ENCODE measurements at regions not wholly inside any gene's neighbourhood (a gene's known extent, or its start where the extent isn't known, plus 50 kb on each side); places are given as distances from the start of the nearest gene placed in this dataset.
"Not testable (repeated sequence)": the region's sequence is repeated elsewhere in the genome, so short reads cannot be mapped to it uniquely, and the experiment has no call there.

GRCh38 chr22:23395530-23396361 lies 184.3 kb downstream of the IGLL1 start:
- no peak for DNase-seq (ENCODE audit: low read depth, low spot score)

GRCh38 chr22:23394525-23395326 lies 185.4 kb downstream of the IGLL1 start:
- DNase-seq (ENCODE audit: low read depth, low spot score) = no peak

DNA sequence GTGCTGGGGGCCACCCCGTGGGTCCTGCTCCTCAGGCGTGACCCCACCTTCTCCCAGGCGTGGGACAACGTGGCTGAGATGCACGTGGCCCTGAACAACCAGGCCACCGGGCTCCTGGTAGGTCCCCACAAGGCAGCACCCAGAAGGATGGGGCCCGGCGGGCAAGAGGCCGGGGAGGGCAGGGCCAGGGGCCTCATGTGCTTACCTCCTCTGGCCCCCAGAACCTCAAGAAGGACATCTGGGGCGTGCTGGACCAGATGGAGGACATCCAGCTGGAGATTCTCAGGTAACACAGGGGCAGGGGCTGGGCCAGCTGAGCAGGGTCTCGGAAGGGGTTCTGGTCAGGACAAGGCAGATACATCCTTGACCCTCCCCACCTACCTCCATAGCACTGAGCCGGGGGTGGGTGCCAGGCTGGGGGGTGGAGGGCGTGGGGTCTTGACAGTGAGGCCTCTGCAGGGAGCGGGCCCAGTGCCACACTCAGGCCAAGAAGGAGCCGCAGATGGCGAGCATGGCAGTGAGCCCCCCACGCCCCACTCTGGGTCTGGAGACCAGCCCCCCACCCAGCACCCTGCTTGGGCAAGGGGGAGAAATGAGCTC lies 186.3 kb downstream of the IGLL1 start:
- DNase-seq (ENCODE audit: low read depth, low spot score) = no peak

GRCh38 chr22:23393199-23393598 lies 186.9 kb downstream of the IGLL1 start:
- not testable (repeated sequence) for DNase-seq (ENCODE audit: low read depth, low spot score)

DNA sequence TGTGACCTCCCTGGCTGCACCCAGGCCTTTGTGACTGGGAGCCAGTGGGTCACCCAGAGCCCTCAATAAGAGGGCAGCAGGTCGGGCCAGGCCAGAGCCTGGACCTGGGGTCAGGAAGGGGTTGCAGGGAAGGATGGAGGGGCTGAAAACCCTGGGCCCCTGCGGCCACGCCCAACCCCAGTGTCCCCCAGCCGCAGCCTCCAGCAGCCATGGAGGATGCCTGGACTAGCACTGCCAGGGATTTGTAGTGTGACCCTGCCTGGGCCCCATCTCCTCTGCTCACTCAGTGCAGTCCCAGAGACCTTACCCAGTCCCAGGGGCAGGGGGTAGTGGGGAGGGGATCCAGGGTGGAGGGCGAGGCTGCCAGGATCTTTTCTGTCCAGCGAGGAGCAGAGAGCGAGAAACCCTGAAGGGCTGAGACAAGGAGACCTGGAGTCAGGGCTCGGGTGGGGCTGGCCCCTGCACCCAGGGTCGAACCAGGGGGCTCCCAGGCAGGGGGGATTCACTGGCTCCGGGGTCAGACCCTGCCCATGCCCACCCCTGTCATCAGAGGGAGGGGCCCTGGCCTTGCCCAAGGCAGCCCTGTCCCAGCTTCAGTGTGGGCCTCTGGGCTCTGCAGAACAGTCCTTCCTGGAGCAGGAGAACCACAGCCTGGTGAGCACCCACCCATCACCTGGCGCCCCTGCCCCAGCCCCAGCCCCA lies 187.5 kb downstream of the IGLL1 start:
- no peak for DNase-seq (ENCODE audit: low read depth, low spot score)

GRCh38 chr22:23391022-23391421 lies 189.1 kb downstream of the IGLL1 start:
- DNase-seq (ENCODE audit: low read depth, low spot score) = no peak

- no peak for DNase-seq (ENCODE audit: low read depth, low spot score)
Measured at GRCh38 chr22:23389271-23390071, 190.6 kb downstream of the IGLL1 start.

DNA sequence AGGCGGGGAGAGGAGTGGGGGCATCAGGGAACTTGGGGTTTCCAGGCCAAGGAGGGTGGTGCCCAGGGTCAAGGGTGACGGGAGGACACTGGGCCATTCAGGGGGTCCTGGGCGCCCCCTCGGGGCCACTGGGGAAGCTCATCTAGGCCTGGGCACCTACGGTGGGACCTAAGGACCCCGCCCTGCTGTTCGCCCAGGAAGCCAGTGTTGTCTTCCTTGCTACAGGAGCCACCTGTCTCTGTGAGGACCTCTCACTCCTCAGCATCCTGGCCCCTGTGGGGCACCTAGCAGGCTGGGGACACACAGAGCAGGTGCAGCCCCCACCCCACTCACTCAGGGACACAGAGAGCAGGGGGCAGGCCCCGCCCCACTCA lies 191.6 kb downstream of the IGLL1 start:
- no peak for DNase-seq (ENCODE audit: low read depth, low spot score)

GRCh38 chr22:23387827-23388516 lies 192.1 kb downstream of the IGLL1 start:
- DNase-seq (ENCODE audit: low read depth, low spot score) = no peak

DNA sequence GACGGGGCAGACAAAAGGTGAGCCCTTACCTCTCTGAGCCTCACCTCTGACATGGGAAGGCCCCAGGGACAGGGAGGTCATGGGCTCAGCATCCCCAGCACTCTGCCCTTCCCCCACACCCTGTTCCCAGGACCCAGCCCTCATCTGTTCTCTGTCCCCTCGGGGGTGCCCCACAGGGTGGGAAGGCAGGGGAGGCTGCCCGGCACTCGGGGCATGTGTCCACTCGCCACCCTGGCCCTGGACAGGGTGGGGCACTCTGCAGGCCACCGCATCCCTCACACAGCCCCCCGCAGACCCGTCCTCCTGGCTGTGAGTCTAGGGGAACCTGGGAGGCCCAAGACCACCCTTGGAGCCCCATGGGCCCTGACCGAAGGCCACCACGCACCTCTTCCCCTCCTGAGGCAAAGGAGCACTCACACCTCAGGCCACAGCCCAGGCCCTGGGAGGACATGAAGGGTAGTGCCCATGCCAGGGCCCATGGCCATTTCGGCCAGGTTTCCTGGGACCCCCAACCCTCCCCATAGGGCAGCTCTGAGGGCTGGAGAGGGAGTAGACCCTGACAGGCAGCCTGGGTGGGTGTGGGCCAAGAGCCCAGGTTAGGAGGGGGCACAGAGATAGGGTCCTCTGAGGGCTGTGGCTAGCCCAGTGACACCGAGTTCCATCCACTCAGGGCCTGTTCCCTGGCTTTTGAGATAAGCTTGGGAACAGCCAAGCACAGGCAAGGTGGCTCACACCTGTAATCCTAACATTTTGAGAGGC lies 193.1 kb downstream of the IGLL1 start:
- DNase-seq (ENCODE audit: low read depth, low spot score) = no peak

GRCh38 chr22:23385678-23386631 lies 194.1 kb downstream of the IGLL1 start:
- DNase-seq (ENCODE audit: low read depth, low spot score) = peak; percentile 82

GRCh38 chr22:23384923-23385677 lies 195.0 kb downstream of the IGLL1 start:
- DNase-seq (ENCODE audit: low read depth, low spot score) = peak; percentile 85

- no peak for DNase-seq (ENCODE audit: low read depth, low spot score)
Measured at GRCh38 chr22:23384431-23384830, 195.7 kb downstream of the IGLL1 start.

- peak; percentile 37 for DNase-seq (ENCODE audit: low read depth, low spot score)
Measured at GRCh38 chr22:23383491-23384361, 196.4 kb downstream of the IGLL1 start.

GRCh38 chr22:23382428-23383218 lies 197.5 kb downstream of the IGLL1 start:
- DNase-seq (ENCODE audit: low read depth, low spot score) = no peak

Data from brain pericyte (primary cell).